B cell (primary cell): ENCODE measurements at regions not wholly inside any gene's neighbourhood (a gene's known extent, or its start where the extent isn't known, plus 50 kb on each side); places are given as distances from the start of the nearest gene placed in this dataset.

Experiments used
- CTCF ChIP-seq: fragments of 200-600 bp; IDR thresholded peaks from one replicate; pipeline ENCODE4 v1.8.0; 2022; ENCODE audit warnings: antibody characterized with exemption, mild to moderate bottlenecking
- EZH2 ChIP-seq: IDR thresholded peaks from 2 replicates; pipeline ENCODE4 v1.6.1; 2012; ENCODE audit warnings: borderline replicate concordance, low read depth, mild to moderate bottlenecking, moderate library complexity, low read length; ENCODE audit not compliant: insufficient read depth, poor library complexity, severe bottlenecking

- TF ChIP-seq CTCF (no peak), EZH2 (no peak)
These were observed 253.0 kb upstream of the KLHL29 start for GRCh38 chr2:23132000-23132399.
